C4-2B (cell line): ENCODE measurements at regions not wholly inside any gene's neighbourhood (a gene's known extent, or its start where the extent isn't known, plus 50 kb on each side); places are given as distances from the start of the nearest gene placed in this dataset.

Source experiments
- ZFX ChIP-seq: fragments of 450-650 bp; IDR thresholded peaks from 2 replicates; pipeline ENCODE4 v1.6.1; 2017
- TF ChIP-seq, protein P1 (sequence below): fragments of 450-650 bp; conservative IDR thresholded peaks from 2 replicates; pipeline ENCODE4 v1.5.1; 2017; ENCODE audit warnings: mild to moderate bottlenecking

- TF ChIP-seq, protein P1, sequence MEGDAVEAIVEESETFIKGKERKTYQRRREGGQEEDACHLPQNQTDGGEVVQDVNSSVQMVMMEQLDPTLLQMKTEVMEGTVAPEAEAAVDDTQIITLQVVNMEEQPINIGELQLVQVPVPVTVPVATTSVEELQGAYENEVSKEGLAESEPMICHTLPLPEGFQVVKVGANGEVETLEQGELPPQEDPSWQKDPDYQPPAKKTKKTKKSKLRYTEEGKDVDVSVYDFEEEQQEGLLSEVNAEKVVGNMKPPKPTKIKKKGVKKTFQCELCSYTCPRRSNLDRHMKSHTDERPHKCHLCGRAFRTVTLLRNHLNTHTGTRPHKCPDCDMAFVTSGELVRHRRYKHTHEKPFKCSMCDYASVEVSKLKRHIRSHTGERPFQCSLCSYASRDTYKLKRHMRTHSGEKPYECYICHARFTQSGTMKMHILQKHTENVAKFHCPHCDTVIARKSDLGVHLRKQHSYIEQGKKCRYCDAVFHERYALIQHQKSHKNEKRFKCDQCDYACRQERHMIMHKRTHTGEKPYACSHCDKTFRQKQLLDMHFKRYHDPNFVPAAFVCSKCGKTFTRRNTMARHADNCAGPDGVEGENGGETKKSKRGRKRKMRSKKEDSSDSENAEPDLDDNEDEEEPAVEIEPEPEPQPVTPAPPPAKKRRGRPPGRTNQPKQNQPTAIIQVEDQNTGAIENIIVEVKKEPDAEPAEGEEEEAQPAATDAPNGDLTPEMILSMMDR = no peak
- no peak for TF ChIP-seq ZFX
Measured at GRCh38 chr1:71242239-71242638, 161.4 kb upstream of the ZRANB2 start.
